ENCODE measurements at regions not wholly inside any gene's neighbourhood (a gene's known extent, or its start where the extent isn't known, plus 50 kb on each side); places are given as distances from the start of the nearest gene placed in this dataset.
"Not testable (repeated sequence)": the region's sequence is repeated elsewhere in the genome, so short reads cannot be mapped to it uniquely, and the experiment has no call there.

GRCh38 chr5:100232736-100233135, 302.4 kb upstream of the FAM174A start:
- no peak for DNase-seq (ENCODE audit: low read depth in 2 of 2)

GRCh38 chr5:100188778-100189177, 346.4 kb upstream of the FAM174A start:
- DNase-seq (ENCODE audit: low read depth in 2 of 2), result no peak

- DNase-seq (ENCODE audit: low read depth in 2 of 2), result no peak
Observed at GRCh38 chr5:100188339-100188738, 346.8 kb upstream of the FAM174A start.

- DNase-seq (ENCODE audit: low read depth in 2 of 2), result no peak
Observed at GRCh38 chr5:100186181-100186580, 349.0 kb upstream of the FAM174A start.

GRCh38 chr5:100182402-100182801, 352.8 kb upstream of the FAM174A start:
- DNase-seq (ENCODE audit: low read depth in 2 of 2), result no peak

- no peak for DNase-seq (ENCODE audit: low read depth in 2 of 2)
Observed at GRCh38 chr5:100175346-100175745, 359.8 kb upstream of the FAM174A start.

GRCh38 chr5:100165309-100165708, 369.9 kb upstream of the FAM174A start:
- DNase-seq (ENCODE audit: low read depth in 2 of 2), result no peak

- no peak for DNase-seq (ENCODE audit: low read depth in 2 of 2)
Observed at GRCh38 chr5:100161868-100162267, 373.3 kb upstream of the FAM174A start.

GRCh38 chr5:100157066-100157465, 378.1 kb upstream of the FAM174A start:
- no peak for DNase-seq (ENCODE audit: low read depth in 2 of 2)

- no peak for DNase-seq (ENCODE audit: low read depth in 2 of 2)
Observed at GRCh38 chr5:100148239-100148638, 386.9 kb upstream of the FAM174A start.

- DNase-seq (ENCODE audit: low read depth in 2 of 2), result no peak
Observed at GRCh38 chr5:100142607-100143006, 392.6 kb upstream of the FAM174A start.

GRCh38 chr5:100131161-100131560, 404.0 kb upstream of the FAM174A start:
- no peak for DNase-seq (ENCODE audit: low read depth in 2 of 2)

- no peak for DNase-seq (ENCODE audit: low read depth in 2 of 2)
Observed at GRCh38 chr5:100130307-100130706, 404.9 kb upstream of the FAM174A start.

GRCh38 chr5:100119903-100120302, 415.3 kb upstream of the FAM174A start:
- no peak for DNase-seq (ENCODE audit: low read depth in 2 of 2)

- DNase-seq (ENCODE audit: low read depth in 2 of 2), result no peak
Observed at GRCh38 chr5:100110497-100110896, 424.7 kb upstream of the FAM174A start.

- DNase-seq (ENCODE audit: low read depth in 2 of 2), result no peak
Observed at GRCh38 chr5:100108883-100109282, 426.3 kb upstream of the FAM174A start.

- DNase-seq (ENCODE audit: low read depth in 2 of 2), result not testable (repeated sequence)
Observed at GRCh38 chr5:100103592-100104119, 431.5 kb upstream of the FAM174A start.

GRCh38 chr5:100101466-100101865, 433.7 kb upstream of the FAM174A start:
- DNase-seq (ENCODE audit: low read depth in 2 of 2), result not testable (repeated sequence)

GRCh38 chr5:100096328-100096727, 438.8 kb upstream of the FAM174A start:
- not testable (repeated sequence) for DNase-seq (ENCODE audit: low read depth in 2 of 2)

GRCh38 chr5:100080703-100081102, 454.5 kb upstream of the FAM174A start:
- not testable (repeated sequence) for DNase-seq (ENCODE audit: low read depth in 2 of 2)

GRCh38 chr5:100079163-100079562, 456.0 kb upstream of the FAM174A start:
- DNase-seq (ENCODE audit: low read depth in 2 of 2), result not testable (repeated sequence)

- not testable (repeated sequence) for DNase-seq (ENCODE audit: low read depth in 2 of 2)
Observed at GRCh38 chr5:100066020-100066419, 469.2 kb upstream of the FAM174A start.

GRCh38 chr5:100043475-100043874, 491.7 kb upstream of the FAM174A start:
- DNase-seq (ENCODE audit: low read depth in 2 of 2), result no peak

GRCh38 chr5:100026606-100027005, 508.6 kb upstream of the FAM174A start:
- DNase-seq (ENCODE audit: low read depth in 2 of 2), result no peak
